HG03064 (cell line): ENCODE measurements at regions not wholly inside any gene's neighbourhood (a gene's known extent, or its start where the extent isn't known, plus 50 kb on each side); places are given as distances from the start of the nearest gene placed in this dataset.

ENCODE experiments used
- ATAC-seq: cut with Tn5 transposase; IDR thresholded peaks from one replicate; pipeline ENCODE4 v1.9.1; 2021; ENCODE audit warnings: low read depth; ENCODE audit not compliant: unreplicated experiment

DNA sequence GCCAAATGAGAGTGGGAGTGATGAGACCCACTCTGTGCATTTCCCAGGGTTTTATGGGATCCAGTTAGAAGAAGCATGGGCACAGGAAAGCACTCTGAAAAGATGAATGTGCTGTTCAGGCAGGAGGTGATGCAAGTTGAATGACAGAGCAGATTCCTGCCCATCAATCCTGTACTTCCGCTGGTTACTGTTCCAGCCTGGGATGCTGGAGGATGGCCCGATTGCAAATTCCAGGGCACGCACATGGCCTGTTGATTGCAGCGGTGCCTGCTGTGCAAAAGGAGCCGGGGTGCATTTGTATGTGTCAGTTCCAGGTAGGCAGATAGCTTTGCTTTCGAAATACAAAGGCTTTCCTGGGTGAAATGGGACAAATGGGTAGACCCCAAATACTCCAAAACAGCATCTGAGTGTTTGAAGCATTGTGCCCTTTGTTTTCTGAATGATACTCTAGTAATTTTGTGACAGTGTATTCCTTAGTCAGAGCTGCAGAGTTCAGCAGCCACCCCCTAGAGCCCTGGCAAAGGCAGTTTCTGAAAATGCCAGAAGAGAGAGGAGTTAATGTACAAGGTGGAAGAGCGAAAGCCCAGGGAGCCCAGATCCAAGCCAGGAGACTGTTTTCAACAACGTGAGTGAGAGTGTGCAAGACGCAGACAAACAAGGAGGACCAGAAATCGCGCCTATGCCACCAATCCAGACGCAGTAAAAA, 454.2 kb upstream of the CLINT1 start:
- ATAC-seq = no peak

DNA sequence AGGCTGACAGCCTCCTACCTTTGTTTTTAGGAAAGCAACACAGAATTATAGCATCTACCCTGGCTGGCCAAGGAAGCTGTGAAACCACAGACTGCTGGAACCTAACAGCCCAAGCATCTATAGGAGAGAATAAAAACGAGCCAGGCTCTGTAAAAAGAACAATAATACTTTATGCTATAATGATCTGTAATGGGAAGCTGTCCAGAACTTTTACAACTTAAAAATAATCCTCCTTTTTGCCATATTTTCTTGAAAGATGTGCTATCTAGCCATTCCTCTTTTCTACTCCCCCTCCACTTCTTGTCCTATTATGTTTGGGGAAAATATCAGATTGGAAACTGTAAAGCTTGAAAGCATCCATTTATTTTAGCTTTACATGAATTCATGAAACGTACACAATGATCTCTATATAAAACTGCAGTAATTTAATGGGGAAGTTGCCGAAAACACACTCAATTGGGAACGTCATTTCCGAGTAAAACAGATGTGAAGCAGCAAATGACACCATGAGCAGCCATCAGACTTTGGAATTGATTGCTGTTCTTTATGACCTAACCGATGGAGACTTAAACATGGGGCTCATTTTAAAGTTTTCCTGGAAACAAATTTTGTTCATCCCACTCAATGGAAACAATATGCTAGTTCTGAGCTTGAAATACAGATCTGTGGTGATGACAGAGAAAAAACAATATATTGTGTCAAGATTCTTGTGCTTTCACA, 450.3 kb upstream of the CLINT1 start:
- no peak for ATAC-seq

DNA sequence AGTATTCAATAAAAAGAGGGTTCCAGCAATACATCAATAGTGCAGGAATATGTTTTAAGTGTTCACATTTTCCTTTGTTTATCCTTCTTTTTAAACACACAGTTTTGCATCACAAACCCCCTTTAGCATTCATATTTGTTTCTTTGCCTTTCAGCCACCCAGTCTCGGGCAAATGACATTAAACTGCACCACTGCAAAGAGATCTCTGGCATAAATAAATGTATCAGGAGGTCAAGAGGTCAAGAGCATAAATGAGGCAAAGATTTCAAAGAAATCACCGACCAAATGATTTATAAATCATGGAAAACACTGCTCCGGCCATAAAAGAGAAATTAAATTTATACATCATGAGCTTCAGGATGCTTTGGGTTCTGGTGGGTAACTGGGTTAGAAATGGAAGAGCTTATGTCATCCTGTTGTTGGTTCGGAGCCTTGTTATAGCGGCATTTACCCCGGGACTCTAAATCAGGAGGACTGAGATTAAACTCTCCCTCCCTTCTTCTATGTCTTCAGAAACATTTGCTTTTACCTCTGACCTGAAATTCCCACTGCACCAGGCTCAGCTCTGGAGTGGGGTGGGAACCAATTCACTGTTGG, 449.6 kb upstream of the CLINT1 start:
- ATAC-seq = no peak

DNA sequence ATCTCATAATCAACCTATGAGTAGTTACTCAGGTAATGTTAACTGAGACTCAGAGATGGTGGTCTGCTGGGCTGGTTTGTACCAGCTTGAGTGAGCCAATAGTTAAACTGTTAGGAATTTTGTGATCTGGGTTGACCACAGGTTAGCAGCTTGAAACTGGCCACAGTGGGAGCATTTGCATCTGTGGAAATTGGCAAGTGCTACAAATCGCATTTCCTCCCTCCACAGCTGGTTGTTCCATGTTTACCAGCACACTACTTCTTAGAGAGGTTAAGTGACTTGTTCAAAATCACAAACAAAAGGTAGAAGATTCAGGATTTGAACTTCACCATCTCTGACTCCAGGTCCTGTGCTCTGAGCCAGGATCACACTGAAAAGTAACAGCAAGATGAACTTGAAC, 446.9 kb upstream of the CLINT1 start:
- ATAC-seq = no peak

DNA sequence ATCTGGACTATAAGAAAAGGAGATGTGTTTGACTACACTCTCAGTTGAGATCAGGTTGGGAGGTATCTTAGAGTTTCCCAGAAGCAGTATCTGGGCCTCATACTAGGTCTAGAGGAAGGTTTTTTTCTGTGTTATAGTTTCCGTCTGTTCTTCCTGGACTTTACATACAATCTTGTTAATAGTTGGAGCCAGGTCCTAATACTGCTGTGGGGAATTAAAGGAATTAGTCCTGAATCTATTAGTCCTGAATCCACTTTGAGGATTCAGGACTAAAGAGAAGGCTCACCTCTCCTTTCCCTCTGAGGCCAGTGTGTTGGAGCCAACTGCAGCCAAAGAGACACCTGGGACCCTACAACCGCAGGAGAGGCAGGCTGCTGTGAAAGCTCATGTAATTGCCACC, 445.7 kb upstream of the CLINT1 start:
- ATAC-seq = no peak

DNA sequence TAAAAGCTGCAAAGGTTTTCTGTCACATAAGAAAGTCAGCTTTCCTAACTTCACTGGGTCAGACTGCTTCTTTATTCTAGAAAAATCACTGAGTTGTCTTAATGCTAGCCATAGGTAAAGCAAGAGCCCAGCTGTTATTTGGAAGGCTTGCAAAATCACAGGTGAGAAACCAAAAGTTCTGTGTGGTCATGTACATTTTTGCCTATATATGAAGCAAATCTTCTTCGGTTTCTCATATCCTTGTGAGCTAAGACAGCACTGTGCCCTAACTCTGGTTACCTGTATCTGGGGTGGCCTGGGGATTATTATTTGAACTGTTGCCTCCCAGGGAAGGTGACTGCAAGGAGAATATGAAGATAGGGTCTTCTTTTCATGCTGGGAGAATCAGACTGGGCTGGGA, 444.9 kb upstream of the CLINT1 start:
- ATAC-seq = no peak

DNA sequence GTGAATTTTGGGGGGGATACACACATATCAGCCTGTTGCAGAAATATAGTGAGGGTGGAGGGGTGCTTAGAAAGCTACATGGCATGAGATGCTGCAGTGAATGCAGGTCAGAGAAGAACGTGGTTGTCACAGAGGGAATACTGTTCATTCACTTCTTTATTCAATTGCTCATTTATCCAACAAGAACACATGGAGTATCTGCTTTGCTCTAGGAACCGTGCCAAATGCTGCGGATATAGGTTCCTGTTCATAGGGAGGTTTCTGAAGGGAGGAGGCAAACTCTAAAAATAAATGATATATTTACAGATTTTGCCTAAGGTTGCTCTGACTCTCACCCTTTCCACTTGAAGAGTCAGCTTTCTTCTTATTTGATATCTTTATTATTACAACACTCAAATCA, 444.3 kb upstream of the CLINT1 start:
- no peak for ATAC-seq

DNA sequence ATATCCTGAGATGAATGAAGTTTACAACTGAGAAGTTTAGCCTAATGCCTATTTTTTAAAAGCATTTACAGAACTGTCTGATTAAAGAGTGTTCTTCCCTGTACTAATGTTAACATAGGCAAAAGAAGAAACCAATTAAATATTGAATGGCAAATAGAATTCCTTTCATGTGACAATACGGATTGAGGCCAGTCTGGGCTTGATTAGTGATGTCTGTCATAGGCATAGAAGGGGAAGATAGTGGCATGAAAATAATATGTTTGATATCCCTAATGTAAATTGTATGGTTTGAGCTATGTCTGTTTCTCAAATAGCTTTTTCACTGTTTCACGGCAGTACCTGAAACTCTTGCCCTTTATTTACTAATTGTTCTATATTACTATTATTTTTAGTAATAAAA, 443.1 kb upstream of the CLINT1 start:
- no peak for ATAC-seq

DNA sequence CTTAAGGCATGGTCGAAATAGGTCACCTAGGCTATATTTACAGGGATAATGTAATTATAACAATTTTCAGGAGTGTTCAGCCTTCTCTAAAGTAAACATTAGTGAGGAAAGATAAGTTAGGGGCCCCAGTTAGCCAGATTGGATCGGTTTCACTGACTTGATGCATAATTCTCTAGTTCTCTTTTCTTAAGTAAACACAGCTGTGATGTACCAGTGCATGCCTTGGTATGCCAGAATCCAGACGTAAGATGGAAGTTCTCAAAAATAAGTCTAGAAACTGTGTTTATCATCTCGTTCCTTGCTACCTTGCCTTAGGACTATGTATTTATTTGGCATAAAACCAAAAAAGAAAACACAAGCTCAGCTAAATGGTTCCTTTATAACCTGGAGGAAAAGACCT, 442.2 kb upstream of the CLINT1 start:
- ATAC-seq = no peak

DNA sequence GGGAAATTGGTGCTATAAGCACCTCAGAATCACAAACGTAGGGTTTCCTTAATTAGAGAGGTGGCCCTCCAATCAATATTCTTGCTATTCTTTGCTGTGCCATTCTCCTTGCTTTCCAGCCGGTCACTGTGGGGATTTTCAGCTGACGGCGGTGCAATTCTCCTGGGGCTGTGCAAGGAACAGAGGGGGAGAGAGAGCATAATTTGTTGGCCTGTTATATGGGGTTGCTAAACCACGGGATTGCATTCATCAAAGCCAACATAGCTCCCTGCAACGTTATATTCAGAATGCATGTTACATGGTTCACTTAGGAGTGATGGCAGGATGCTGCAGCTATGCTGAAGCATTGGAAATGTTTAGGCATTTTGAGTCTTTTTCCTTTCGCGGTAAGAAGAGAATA, 441.3 kb upstream of the CLINT1 start:
- ATAC-seq = no peak

DNA sequence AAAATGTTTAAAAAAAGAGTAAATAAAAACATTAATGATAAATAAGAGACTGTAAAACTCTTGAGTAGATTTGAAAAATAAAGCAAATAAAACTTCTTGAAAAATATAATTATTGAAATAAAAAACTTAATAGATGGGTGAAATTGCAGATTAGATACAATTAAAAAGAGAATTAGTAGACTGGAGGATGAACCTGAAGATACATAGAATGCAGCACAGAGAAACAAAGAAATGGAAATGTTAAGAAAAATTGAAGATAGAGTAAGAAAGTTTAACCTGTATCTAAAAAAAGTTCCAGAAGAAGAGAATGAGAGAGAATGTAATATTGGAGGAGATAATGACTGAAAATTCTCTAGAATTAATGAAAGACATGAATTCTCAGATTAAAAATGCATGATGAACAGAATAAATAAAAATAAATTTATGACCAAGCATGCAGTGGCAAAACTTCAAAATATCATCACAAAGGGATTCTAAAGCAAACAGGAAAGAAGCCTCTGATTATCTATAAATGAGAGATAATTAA, 438.1 kb upstream of the CLINT1 start:
- no peak for ATAC-seq

DNA sequence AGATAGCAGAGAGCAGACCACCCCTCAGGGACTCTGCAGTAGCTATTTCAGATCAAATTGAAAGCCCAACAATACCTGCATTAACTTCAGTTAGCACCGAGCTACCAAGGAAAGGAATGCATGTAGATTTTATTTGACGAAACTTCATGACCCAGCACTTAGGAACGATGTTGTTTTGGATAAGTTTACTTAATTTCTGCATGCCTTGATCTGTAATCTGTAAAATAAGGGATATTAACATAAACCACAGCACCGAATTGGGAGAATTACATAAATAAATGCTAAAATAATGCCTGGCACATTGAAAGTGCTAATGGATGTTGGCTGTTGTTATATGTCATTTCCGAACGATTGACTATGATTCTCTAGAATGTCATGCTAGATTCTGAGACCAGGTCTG, 435.8 kb upstream of the CLINT1 start:
- no peak for ATAC-seq

DNA sequence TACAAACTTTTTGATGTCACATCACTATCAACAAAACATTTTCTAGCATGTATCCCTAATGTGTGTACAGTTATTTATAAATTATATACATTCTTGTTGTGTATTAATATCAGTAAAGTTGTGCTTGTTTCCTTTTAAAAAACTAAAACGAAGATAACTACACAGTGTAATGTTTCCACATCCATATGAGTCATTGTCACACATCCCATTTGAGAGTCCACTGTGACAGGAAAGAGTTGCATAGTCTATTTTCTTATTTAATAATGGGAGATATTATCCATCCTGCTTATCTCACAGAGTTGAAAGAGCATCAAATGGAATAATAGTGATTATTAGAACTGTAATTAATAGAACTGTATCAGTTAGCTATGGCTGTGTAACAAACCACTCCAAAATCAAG, 434.0 kb upstream of the CLINT1 start:
- ATAC-seq = no peak

DNA sequence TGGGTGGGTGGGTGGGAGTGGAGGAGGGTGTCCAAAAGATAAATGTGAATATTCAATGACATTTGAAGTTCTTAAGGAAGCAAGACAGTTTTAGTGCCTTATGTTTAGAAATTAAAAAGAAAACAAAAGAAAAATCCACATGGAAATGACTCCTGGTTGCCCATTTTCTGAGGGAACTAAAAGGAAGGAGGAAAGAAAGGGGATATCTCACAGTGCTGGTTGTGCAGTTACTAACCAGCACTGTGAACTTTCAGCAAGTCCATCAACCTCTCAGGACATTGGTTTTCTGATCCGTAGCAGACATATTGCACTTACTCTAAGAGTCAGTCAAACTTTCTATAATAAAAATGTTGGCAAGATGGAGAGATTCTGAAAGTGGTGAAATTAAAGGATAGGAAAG, 431.0 kb upstream of the CLINT1 start:
- ATAC-seq = no peak

DNA sequence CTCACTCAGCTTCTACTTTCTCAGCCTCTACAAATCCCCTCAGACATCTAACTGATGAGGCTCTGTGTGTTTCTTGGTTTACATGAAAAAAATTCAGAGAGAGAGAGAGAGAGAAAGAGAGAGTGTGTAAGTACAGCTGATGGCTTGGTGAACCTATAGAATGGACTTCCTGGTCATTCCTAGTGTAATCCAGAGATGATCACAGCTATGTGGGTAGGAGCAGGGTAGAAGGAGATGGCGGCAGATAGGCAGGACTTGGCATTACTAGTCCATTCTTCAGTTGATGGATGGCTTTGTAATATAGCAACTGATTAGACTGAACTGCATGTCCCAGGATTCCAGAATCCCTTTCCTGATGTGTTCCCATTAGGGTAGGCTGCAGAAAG, 429.3 kb upstream of the CLINT1 start:
- no peak for ATAC-seq

DNA sequence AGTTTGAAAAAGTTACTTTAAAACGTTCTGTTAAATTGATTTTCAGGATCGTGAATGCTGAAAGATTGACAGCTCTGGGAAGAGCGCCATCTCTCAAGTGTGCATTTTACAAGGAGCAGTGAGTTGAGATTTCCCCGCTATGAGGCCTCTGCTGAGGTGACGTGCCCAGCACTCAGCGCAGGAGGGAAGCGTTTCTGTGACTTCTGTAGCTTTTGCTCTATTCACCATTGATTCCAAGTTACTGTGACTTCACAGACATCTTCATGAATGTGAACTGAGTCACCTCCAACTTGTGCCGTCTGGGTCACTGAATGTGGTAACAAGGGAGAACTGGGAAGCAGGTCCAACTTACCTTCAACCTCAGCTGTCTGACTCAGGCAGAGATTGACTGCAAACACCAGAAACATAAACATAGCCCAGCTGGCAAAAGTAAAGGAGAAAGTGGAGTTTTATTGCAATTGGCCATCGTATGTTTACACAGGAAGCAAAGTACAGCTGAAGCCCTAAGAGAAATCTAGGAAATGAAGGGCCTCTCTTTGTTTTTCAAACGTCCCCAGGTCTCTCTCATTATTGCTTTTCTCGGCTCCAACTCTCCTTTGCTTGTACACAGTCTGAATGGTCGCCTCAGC, 428.8 kb upstream of the CLINT1 start:
- ATAC-seq = no peak

DNA sequence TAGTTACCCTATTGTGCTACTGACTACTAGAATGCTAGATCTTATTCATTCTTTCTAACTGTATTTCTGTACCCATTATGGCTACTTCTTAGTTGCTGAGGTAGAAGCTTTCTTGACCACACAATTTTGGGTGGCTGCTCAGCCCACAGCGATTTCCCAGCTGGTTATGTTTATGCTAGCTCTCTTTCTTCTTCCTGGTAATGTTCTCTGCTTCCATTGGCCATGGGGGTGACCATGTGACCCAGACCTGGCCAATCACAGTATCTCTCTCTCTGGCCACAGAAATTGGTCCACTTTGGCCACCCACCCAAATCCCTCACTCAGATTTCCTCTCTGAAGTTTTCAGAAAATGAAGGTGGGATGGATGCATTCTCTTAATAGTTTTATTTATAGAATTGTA, 427.9 kb upstream of the CLINT1 start:
- no peak for ATAC-seq

DNA sequence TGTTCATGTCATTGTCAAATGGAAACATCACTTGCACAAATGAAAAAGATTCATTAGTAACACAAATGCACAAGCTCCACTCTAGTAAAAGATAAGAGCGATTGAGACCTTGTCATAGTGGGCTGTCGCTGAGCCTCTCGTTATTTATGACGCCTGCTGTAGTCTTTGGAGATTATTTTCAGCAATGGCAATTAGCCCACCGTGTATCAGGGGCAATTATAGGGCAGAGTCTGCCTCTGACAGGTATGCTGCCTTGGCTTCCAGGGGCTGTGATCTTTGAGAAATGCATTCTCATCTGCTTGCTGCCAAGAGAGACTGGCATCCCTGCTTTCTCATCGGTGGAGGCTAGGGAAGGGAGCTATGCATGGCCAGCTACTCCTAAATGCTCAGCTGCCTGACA, 426.8 kb upstream of the CLINT1 start:
- ATAC-seq = no peak

DNA sequence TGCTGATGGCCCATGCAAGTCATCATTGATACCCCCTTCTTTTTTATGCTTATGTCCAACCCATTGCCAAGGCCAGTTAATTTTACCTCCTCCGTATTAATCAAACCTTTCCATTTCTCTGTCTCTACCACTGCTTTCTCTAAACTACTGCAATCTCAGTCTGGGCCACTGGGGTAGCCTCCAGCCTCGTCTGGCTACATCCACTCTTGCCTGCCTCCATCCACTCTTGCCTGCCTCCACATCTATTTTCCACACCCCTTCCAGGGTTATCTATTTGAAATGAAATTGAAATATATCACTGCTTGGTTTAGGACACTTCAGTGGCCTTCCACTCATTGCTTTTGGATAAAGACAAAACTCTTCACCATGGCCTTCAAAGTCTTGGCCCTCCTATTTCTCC, 425.3 kb upstream of the CLINT1 start:
- no peak for ATAC-seq

DNA sequence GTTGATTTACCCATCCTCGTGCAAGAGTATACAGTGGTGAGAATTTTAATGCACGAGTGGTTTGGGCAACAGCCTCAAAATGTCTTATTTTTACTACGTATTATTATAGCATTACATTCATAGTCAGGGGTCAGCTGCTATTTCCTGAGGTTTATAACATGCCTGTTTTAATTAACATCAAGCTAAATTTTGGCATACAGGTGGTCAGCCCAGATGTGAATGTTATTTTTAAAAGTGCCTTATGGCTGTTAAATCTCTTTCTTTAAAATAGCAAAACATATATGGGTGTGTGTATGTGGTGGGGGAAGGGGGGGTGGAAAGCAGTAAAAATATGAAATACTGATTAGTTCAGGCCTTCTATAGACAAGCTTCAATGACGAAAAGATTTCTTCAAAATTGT, 424.5 kb upstream of the CLINT1 start:
- no peak for ATAC-seq

DNA sequence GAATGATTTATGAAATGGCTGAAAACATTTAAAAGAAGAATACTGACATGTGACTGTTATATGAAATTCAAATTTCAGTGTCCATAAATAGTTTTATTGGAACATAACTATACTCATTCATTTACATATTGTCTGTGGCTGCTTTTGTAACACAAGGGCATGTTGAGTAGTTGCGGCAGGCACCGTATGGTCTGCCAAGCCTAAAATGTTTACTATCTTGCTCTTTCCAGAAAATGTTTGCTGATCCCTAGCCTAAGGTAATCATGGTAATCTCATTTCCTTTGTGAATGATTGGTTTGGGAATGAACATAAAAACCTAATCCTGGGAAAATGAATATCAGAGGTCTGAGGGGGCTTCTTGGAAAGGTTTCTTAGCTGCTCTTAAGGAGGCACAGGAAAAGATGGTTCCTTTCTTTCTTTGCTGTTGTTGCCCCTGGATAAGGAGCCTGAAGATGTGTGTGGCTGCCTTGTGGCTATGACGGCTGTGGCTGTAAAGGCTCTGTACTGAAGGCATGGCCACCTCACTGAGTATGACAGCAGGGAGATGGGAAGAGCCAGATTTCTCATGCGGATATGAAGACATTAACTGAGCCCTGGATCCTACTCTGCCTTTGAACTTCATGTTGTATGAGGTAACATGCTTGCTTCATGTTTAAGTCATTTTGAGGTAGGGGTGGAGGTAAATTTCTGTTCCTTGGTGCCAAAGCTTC, 419.4 kb upstream of the CLINT1 start:
- ATAC-seq = no peak
